HG03175 (cell line): ENCODE measurements at regions not wholly inside any gene's neighbourhood (a gene's known extent, or its start where the extent isn't known, plus 50 kb on each side); places are given as distances from the start of the nearest gene placed in this dataset.
"Not testable (repeated sequence)": the region's sequence is repeated elsewhere in the genome, so short reads cannot be mapped to it uniquely, and the experiment has no call there.

ENCODE experiments used
- ATAC-seq: cut with Tn5 transposase; IDR thresholded peaks from one replicate; pipeline ENCODE4 v1.9.1; 2021; ENCODE audit warnings: mild to moderate bottlenecking, moderate library complexity; ENCODE audit not compliant: unreplicated experiment

DNA sequence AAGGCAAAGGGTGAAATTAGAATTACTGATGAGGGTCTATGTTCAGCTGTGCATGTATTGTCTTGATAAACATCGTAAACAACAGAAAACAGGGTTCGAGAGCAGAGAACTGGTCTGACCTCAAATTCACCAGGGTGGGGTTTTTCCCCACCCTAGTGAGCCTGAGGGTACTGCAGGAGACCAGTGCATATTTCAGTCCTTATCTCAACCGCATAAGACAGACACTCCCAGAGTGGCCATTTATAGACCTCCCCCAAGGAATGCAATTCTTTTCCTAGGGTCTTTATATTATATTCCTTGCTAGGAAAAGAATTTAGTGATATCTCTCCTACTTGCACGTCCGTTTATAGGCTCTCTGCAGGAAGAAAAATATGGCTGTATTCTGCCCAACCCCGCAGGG lies 257.0 kb upstream of the OSR1 start:
- not testable (repeated sequence) for ATAC-seq

DNA sequence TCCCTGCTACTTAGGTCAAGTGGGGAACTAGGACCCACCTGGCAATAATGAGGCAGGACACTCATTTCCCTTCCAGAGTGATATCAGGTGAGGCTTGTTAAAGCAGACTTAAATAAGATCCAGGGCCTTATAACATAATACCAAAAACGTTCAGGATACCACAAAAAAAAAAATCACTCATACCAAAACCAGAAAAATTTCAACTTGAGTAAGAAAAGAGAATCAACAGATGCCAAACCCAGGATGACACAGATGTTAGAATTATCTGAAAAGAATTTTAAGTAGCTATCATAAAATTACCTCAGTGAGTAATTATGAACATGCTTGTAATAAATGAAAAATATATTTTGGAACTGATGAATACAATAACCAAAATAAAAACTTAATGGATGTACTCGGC lies 255.6 kb upstream of the OSR1 start:
- ATAC-seq = no peak

DNA sequence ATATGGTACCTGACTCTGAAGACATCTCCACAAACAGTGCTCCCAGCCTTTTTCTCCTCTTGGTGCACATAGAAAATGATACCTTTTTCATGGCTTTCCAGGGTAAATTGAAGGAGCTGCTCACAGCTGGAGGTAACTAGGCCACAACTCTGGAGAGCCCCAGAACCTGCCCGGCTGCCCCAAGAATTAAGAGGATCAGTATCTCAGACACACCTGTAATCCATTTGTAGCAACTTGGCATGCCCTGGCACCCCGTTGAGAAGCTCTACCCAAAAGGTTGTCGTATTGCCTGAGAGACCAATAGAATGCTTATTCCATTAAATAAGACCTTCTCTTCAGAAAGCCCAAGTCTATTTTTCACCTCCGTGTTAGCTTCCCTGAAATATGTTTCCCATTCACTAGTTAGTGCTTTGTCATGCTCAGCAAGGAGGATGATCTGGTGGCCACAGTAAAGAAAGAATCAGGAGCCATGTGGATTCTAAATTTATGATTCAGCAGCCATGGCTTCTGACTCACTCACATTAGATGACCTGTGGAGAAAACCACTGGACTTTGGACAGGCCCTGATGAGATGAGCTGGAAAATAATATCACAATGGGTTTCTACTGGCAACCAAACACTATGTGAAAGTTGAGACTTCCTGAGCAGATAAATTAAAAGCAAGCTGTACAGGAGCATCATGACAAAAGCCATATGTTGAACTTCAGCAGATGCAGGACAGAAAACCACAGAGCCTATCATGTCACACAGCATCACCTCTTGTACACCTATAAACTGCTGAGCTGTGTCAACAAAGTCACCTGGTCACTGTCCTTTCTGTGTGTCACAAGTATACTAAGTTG lies 253.3 kb upstream of the OSR1 start:
- no peak for ATAC-seq

DNA sequence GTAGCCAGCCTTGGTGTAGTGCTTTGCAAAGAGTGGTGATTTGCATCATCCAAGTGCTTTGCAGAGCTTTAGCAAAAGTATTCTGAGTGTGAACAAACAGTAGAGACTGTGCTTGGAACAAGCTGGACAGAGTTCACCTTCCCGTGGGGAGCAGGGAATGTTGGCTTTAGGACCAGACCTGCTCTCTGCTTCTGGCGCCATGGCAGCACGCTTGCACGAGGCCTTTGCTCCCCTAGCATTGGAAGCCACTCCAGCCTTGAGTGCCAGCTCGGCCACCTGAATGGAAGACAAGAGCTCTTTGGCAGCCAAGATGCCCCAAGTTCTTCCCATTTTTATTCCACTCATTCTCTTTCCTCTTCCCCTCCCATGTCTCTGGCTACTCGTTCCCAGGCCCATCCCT lies 250.8 kb upstream of the OSR1 start:
- no peak for ATAC-seq

DNA sequence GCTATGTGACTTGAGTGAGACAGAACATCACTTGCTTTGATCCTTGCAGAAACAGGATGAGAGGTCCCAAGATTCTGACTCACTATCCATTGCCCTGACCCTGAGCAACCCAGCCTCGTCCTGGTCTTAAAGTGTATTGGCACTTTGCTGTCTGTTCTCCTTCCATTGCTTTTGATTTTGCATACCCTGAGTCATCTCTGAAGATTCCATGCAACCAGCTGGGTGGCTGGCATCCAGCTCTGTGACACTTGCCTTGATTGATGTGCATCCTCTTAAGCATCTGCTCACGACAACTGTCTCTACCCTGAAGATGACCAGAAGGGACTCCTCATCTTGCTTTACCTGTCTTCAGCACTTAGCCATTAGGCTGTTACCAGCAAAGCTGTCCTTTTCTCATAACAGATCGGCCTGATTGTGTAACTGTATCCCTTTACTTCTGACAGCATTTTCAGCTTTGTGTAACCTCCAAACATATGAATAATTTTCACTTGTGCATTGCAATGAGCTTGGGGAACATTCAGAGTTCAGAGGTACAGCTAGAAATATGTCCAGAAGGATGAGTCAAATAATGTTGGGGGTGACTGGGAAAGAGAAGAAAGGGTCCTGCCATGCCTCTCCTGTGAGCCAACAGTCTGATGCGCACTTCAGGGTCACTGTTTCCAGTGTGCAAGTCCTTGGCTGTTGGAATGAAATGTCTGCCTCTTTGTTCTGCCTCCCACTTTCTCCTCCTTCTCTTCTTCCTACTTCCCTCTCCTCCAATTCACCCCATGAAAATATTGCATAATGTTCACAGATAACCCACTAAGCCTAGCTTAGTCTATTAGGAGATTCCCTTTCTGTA lies 249.7 kb upstream of the OSR1 start:
- no peak for ATAC-seq

DNA sequence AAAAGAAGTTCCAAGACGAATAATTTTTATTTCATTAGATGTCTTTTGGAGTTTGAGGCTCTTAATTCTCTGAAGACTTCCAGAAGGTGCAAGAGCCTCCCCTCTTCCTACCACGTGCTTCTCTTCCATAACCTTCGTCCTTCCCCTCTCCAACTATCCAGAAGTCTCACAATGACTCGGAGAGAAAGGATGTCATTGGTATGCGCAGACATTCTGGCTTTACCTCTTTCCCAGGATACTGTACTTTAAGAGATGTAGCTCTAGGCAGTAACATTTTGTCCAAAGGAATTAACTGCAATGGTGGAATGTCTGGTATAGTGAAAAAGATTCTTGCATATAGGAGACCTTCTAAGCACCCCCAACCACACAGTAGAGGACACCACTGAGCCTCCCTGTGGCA lies 249.0 kb upstream of the OSR1 start:
- no peak for ATAC-seq

DNA sequence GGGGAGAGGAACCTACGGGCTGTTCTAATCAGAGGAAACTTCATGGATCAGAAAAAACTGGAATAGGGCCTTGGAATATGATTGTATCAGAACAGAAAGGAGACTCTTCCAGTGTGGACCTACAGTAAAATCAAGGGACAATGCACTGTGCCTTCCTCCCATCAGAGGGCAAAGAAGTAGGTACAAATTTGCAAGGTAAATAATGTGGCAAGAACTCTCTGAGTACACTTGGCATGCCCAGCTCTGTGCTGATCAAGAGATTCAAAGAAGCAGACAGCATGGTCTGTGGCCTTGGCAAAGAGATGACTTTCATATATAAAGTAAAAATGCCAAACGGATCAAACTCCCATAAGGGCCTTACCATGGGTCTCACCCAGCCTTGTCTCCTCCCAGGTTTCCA lies 242.6 kb upstream of the OSR1 start:
- no peak for ATAC-seq

DNA sequence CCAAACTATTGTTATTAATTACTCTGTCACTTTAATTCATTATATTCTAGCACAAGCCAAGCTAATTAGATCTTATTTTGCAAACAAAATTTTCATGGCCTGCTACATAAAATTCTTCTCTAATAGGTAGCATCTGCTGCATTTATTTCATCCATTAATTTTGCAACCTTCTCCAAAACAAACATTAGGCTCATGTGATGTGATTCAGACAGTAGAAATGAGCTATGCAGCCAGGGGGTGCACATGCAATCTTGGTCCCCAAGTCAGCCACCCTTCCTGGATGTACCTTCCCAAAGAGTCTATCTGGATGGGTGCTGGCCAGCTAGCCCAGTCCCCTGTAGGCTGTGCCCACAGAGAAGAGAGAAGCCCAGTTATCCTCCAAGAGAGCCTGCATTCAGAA lies 242.1 kb upstream of the OSR1 start:
- no peak for ATAC-seq

DNA sequence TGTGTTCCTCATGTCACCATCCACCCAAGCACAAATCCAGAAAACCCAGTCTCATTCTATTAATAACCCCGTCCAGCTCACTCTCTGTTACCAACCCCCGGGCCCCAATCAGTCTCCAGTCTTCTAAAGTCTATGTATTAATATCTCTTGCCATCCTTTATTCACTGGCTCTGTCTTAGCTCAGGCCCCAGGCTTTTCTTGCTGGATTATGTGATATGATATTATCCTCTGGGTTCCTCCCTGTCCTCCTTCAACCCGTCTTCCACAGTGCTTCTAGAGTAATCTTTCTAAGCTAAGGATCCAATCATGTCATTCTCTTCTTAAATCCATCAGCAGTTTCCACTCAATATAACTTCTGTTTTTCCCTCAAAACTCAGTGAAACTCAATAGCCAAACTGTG lies 240.5 kb upstream of the OSR1 start:
- ATAC-seq = no peak

DNA sequence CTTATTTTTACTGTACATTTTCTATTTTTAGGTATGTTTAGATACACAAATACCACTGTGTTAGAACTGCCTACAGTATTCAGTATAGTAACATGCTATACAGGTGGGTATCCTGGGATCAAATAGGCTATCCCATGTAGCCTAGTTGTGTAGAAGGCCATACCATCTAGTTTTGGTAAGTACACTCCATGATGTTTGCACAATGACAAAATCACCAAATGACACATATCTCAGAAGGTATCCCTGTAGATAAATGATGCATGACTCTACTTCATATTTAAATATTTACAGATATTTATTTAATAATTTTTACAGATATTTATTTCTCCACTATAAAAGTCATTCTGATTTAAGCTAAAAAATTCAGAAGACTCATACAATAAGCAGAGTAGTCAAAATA lies 233.8 kb upstream of the OSR1 start:
- no peak for ATAC-seq

DNA sequence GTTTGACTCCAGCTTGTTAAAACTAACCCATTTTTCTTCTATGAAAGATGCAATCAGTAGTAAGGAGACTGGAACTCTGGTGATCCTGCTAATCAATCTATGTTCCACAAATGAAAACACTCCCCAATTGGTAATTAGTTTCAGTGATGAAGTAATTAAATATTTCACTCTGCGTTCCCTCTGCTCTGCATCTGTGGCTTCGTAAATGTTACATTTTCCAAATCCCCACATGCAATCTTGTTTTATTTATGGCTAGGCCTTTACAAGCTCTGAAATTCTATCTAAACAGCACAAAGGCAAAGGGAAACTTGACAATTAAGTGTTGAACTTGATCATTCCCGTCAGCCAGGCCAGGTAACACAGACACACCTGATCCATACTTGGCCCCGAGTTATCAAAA lies 231.4 kb upstream of the OSR1 start:
- ATAC-seq = no peak

DNA sequence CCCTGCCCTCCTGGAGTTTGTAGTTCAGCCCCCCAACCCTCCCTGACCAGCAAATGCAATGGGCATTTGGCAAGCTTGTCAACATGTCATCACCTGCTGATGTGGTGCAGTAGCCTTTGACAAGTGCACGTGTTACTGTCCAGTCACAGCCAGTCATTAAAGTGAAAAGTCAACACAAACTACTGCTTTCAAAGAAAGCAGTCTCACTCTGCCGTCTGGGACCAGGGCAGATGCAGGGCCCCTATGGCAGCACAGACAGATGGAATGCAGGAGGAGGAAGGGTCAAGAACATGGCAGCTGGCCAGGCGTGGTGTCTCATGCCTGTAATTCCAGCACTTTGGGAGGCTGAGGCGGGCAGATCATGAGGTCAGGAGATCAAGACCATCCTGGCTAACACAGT lies 222.4 kb upstream of the OSR1 start:
- ATAC-seq = no peak

DNA sequence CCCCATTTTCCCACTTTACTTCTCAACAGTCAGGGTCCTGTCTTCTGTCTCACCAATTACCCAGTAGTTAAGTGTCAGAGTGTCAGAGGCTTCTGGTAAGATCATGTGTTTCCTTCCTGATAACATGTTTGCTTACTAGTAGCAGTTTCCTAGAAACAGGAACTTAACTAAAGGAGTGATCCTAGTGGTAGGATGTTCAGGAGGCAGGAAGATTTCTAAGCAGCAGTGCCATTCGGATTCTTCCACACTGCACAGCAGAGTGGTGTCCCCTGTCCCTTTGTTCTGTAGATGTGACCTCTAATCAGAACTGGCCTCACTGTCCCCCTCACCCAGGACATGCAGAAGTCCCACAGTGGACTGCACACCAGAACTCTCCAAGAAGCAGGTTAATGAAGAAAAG lies 221.8 kb upstream of the OSR1 start:
- no peak for ATAC-seq

DNA sequence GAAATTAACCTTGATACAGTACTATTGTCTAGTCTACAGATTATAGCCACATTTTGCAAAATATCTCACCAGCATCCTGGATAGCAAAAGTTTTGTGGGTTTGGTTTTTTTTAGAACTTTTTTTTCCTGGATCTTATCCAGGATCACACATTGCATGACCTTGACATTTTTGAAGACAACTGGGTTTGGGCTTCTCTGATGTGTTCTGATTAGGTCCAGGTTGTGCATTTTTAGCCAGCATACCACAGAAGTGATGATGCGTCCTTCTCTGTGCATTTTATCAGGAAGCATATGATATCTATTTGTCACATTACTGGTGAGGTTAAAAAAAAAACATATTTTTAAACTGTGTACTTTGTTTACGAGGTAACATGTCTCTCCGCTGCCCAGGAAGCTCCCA lies 221.0 kb upstream of the OSR1 start:
- ATAC-seq = no peak

DNA sequence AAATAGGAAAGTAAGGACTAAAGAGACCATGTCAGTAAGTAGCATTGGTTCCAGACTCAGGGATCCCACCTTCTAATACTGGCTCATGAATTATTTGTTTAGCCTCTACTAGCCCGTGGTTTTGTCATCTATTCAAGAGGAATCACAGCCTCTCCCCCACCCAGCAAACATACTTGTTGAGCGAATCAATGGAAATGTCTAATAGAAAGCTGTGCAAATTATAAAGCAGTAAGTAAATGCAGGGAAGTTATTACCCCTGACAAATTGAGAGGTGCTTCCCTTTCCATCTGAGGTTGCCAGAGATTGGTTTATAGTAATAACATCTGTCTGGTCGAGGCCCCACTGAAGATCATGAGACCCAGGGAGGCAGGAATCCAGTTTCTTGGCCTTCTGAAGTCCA lies 219.3 kb upstream of the OSR1 start:
- ATAC-seq = no peak

DNA sequence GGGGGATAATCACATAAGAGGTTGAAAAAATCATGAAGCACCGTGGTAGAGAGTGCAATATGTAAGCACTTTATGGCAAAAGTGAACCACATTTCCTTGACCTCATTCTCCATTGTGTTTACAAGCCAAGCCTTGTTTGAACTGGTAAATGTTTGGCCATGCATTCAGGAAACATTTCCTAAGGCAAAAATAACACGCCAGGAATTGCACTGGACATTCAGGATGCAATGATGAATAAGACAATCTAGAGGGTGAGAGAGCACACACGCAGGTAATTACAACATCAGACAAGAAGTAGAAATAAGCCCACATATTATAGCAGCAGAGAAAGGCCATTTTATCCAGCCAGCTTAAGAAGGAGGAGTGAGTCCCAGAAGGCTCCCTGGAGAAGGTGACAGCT lies 218.0 kb upstream of the OSR1 start:
- ATAC-seq = no peak

DNA sequence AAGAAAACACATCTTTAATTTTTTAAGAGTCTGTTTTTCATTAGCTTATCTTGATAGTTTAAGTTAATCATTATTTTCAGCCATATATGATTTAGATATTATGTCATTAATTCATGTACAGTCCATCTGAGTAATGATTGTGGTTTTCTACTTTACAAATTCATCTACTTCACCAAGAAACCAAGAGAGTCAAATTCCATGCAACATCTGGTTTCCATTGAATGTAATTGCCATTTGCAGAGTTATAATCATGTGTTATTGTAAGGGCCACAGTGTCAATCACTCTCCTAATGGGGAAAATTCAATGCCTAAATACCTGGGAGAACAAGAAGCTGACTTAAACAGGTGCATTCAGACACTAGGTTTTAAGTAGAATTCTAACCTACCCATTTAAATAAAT lies 217.2 kb upstream of the OSR1 start:
- no peak for ATAC-seq

DNA sequence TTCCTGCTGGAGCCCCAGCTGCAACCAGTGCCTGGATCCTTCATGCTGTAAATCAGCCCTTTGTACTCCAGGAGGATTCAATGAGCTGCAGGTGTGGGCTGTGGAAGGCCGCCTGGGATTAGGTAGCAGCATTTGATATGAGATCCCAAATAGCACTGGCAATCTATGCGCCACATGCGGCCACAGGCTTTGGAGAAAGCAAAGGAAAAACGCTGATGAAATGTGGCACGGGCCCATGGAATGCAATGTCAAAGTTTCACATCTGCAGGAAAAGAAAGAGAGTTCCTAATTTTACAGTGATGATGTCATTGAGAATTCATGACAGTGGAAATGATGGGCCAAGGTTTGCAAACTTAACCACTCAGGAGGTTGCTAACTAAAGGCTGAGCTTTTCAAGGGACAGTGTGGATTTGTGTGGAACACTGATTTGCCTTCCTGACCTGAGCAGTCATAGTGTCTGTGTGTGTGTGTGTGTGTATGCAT lies 216.4 kb upstream of the OSR1 start:
- ATAC-seq = no peak

DNA sequence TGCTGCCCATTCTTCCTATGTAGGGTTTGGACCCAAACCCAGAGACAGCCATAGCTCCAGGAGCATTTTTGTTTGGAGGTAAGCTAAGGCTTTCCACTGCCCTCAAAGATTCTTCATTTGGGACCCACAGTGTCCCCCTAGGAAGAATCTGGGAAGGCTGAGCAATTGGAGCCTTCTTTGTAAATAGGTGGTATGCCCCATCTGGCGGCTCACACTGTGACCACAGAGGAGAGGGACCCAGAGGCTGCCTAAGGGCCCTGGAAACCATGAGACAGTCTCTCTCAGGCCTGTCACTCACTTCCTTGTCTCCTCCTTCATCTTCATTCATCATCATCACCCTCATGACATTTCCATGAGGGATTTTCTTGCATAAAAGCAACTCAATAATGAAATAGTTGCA lies 215.4 kb upstream of the OSR1 start:
- no peak for ATAC-seq

DNA sequence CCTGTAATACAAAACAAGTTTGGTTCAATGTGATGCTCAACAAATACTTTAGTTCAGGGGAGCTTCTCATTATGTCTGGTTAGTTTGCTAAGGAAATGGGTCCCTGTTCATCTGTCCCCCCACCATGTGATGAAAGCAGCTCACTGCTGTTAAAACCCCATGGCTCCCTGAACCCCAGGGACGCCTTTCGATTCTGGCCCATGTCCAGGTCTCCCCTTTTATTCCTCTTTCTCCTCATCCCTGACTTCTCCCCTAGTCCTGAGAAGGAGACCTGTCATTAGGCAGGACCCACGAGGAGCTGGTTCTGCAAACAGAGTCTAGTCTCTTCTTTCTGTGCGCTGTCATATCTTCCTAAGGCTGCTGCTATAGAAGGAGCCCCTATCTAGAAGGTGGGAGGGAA lies 213.3 kb upstream of the OSR1 start:
- no peak for ATAC-seq

DNA sequence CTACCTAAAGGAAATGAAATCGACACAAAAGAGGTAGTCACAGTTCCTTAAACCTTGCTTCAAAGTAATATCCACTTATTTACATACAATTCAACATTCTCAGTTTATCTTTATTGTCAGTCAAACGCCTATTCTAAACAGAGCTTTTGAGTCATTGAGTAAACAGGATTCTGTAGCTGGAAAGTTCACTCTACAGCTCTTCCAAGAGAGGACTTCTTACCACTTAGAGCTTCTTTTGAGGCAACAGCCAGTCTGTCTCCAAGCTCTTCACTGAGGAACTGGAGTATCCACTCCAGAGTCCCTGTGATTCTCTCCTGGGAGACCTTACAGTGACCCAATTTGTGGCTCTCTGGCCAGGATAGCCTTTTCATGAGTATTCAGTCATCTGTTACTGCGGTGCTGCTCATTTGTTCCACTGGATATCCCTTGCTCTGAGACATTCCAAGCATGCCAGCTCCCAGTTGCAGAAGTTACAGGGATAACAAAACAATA lies 210.9 kb upstream of the OSR1 start:
- ATAC-seq = no peak

DNA sequence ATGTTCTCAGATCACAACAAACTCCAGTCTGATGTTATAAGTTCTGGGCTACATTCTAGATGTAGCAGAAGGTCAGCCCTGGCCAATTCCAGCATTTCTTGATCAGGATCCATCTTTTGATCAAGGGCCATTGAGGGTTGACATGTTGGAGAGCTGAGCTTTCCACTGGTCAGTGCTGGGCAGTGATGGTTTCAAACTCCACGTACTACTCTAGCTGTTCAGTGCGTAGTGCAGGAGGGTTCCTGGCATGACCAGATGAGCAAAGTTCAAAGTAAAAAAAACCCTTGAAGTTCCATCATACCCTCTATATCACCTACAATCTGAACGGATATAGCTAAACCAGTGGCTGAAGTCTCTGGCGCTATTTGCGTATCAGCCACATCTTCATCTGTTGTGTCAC lies 210.4 kb upstream of the OSR1 start:
- no peak for ATAC-seq
